DND-41 (cell line): ENCODE measurements at regions not wholly inside any gene's neighbourhood (a gene's known extent, or its start where the extent isn't known, plus 50 kb on each side); places are given as distances from the start of the nearest gene placed in this dataset.

Source experiments
- ATAC-seq: fragments of 200-7000 bp; cut with Tn5 transposase; 3 replicates; pipeline ENCODE4 v1.9.1; 2021; ENCODE audit warnings: low read depth; ENCODE audit not compliant: insufficient read depth
- DNase-seq: peaks from one replicate; pipeline ENCODE4 v3.0.0-alpha.2; 2020
- H2AFZ ChIP-seq: 2 replicates; pipeline ENCODE4 v1.6.0; 2012; ENCODE audit warnings: low read depth, low read length
- H3K27ac ChIP-seq: 2 replicates; pipeline ENCODE4 v1.5.1; 2012; ENCODE audit warnings: low read length, inconsistent platforms
- H3K27me3 ChIP-seq: fragments of 200-600 bp; sonication (generic); 2 replicates; pipeline ENCODE4 v1.6.0; 2012; ENCODE audit warnings: low read length, mild to moderate bottlenecking, inconsistent platforms; ENCODE audit not compliant: insufficient read depth, poor library complexity
- H3K36me3 ChIP-seq: 2 replicates; pipeline ENCODE4 v1.5.1; 2012; ENCODE audit warnings: low read length, inconsistent platforms; ENCODE audit not compliant: insufficient read depth
- H3K4me1 ChIP-seq: 2 replicates; pipeline ENCODE4 v1.5.1; 2012; ENCODE audit warnings: mild to moderate bottlenecking, low read length; ENCODE audit not compliant: insufficient read depth
- H3K4me2 ChIP-seq: 2 replicates; pipeline ENCODE4 v1.6.0; 2012; ENCODE audit warnings: mild to moderate bottlenecking, moderate library complexity, low read length, inconsistent platforms; ENCODE audit not compliant: insufficient read depth
- H3K4me3 ChIP-seq, 2 experiments: fragments of 200-600 bp in 1 of 2; shearing (Covaris generic) in 1 of 2; 2 replicates each; pipeline ENCODE4 v1.5.1; 2012 to 2016; ENCODE audit warnings: inconsistent platforms in 2 of 2, low read length in 2 of 2, mild to moderate bottlenecking in 2 of 2, low read depth in 1 of 2, moderate library complexity in 1 of 2
- H3K79me2 ChIP-seq: 2 replicates; pipeline ENCODE4 v1.6.0; 2012; ENCODE audit warnings: low read length, inconsistent platforms; ENCODE audit not compliant: insufficient read depth
- H3K9ac ChIP-seq: 2 replicates; pipeline ENCODE4 v1.6.0; 2012; ENCODE audit warnings: low read depth, mild to moderate bottlenecking, inconsistent platforms, low read length, moderate library complexity
- H3K9me3 ChIP-seq: 2 replicates; pipeline ENCODE4 v1.5.1; 2012; ENCODE audit warnings: low read length, moderate library complexity, mild to moderate bottlenecking, inconsistent platforms; ENCODE audit not compliant: insufficient read depth, severe bottlenecking
- H4K20me1 ChIP-seq: 2 replicates; pipeline ENCODE4 v1.6.0; 2012; ENCODE audit warnings: low read length; ENCODE audit not compliant: insufficient read depth
- EZH2 ChIP-seq: IDR thresholded peaks from 3 replicates; pipeline ENCODE4 v1.6.1; 2012; ENCODE audit warnings: borderline replicate concordance, low read depth, mild to moderate bottlenecking, moderate library complexity, low read length, inconsistent platforms; ENCODE audit not compliant: severe bottlenecking
- TF ChIP-seq, protein P1 (sequence below): IDR thresholded peaks from 2 replicates; pipeline ENCODE4 v1.5.1; 2012; ENCODE audit warnings: borderline replicate concordance, low read length, moderate library complexity, mild to moderate bottlenecking; ENCODE audit not compliant: poor library complexity, severe bottlenecking; ENCODE audit errors: extremely low read depth

DNA sequence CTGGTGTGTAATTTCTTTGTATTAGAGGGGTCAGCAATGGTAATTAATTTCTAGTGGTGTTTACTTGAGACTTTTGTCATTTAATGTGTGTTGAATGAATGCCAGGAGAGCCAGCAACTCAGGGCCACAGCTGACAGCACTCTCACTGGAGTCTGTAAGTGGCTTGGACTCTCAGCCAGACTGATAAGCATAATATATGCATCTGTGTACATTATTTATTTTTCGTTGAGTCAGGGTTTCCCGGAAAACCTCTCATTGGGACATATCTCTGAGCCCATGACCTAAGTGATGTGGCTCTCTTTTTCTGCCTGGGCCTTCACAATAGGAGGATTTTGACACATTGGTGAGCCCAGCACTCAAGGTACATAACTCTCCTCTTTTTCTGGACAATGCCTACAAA, 1007.8 kb upstream of the TSPY4 start:
- H3K9me3 ChIP-seq: no peaks in the 10 kb centered on the region
- no peaks in the 10 kb centered on the region for H3K36me3 ChIP-seq
- H3K9ac ChIP-seq: no peak overlapping the region
- H3K4me2 ChIP-seq: no peak overlapping the region
- DNase-seq (no peak), ATAC-seq (no peak)
- H3K27me3 ChIP-seq: no peaks in the 10 kb centered on the region
- TF ChIP-seq EZH2: no peak
- TF ChIP-seq, protein P1, sequence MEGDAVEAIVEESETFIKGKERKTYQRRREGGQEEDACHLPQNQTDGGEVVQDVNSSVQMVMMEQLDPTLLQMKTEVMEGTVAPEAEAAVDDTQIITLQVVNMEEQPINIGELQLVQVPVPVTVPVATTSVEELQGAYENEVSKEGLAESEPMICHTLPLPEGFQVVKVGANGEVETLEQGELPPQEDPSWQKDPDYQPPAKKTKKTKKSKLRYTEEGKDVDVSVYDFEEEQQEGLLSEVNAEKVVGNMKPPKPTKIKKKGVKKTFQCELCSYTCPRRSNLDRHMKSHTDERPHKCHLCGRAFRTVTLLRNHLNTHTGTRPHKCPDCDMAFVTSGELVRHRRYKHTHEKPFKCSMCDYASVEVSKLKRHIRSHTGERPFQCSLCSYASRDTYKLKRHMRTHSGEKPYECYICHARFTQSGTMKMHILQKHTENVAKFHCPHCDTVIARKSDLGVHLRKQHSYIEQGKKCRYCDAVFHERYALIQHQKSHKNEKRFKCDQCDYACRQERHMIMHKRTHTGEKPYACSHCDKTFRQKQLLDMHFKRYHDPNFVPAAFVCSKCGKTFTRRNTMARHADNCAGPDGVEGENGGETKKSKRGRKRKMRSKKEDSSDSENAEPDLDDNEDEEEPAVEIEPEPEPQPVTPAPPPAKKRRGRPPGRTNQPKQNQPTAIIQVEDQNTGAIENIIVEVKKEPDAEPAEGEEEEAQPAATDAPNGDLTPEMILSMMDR: no peak
- no peak overlapping the region for H3K4me3 ChIP-seq
- H2AFZ ChIP-seq: no peak overlapping the region
- no peak overlapping the region for H3K27ac ChIP-seq
- H4K20me1 ChIP-seq: no peaks in the 10 kb centered on the region
- no peaks in the 10 kb centered on the region for H3K4me1 ChIP-seq
- H3K79me2 ChIP-seq: no peaks in the 10 kb centered on the region

DNA sequence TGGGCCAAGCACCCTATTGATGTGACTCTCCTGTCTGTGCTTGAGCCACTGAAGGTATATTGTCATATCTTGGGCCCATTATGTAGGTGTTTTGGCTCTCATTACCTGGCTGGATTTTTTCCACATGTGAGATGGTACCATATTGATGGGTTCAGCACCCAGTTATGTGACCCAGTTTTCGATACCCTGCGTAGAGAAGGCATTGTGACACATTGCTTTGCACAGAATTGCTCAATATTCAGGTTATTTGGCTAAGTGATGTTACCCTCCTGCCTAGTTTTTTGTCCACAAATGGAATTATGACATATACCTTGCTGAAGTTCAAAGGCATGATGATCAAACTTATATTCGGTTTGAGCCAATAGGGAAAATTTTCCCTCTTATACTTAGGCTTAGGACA, 1007.3 kb upstream of the TSPY4 start:
- no peaks in the 10 kb centered on the region for H3K9me3 ChIP-seq
- H3K9ac ChIP-seq: no peak overlapping the region
- no peaks in the 10 kb centered on the region for H3K4me1 ChIP-seq
- no peaks in the 10 kb centered on the region for H4K20me1 ChIP-seq
- no peak overlapping the region for H3K27ac ChIP-seq
- TF ChIP-seq, protein P1: no peak
- no peak for TF ChIP-seq EZH2
- H3K79me2 ChIP-seq: no peaks in the 10 kb centered on the region
- ATAC-seq: no peak
- H2AFZ ChIP-seq: no peak overlapping the region
- no peak overlapping the region for H3K4me2 ChIP-seq
- no peak overlapping the region for H3K4me3 ChIP-seq
- H3K36me3 ChIP-seq: no peaks in the 10 kb centered on the region
- H3K27me3 ChIP-seq: no peaks in the 10 kb centered on the region
- DNase-seq: no peak

DNA sequence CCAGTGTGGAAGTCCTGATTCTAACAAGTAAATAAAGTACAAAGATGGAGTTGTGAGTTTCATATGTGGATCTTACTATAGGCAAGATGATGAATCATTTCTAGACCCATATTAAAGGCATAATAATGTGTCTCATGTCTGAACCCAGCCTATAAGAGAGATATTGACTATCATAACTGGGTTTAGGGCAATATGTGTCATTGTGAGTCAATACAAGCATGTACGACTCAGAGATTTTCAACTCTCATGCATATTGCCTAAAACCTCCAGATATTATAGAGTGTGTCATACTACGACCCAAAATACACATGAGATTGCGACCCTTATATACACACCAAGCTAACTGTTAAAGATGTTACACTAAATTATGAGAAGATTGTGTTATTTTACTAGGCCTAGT, 1003.9 kb upstream of the TSPY4 start:
- H3K4me3 ChIP-seq: no peak overlapping the region
- H3K27me3 ChIP-seq: no peaks in the 10 kb centered on the region
- H3K79me2 ChIP-seq: no peaks in the 10 kb centered on the region
- H3K27ac ChIP-seq: no peak overlapping the region
- no peak overlapping the region for H3K9ac ChIP-seq
- H4K20me1 ChIP-seq: no peaks in the 10 kb centered on the region
- no peaks in the 10 kb centered on the region for H3K9me3 ChIP-seq
- H3K4me1 ChIP-seq: no peaks in the 10 kb centered on the region
- DNase-seq: no peak
- TF ChIP-seq, protein P1: no peak
- no peak for TF ChIP-seq EZH2
- H3K4me2 ChIP-seq: no peak overlapping the region
- H2AFZ ChIP-seq: no peak overlapping the region
- ATAC-seq: no peak
- H3K36me3 ChIP-seq: no peaks in the 10 kb centered on the region

DNA sequence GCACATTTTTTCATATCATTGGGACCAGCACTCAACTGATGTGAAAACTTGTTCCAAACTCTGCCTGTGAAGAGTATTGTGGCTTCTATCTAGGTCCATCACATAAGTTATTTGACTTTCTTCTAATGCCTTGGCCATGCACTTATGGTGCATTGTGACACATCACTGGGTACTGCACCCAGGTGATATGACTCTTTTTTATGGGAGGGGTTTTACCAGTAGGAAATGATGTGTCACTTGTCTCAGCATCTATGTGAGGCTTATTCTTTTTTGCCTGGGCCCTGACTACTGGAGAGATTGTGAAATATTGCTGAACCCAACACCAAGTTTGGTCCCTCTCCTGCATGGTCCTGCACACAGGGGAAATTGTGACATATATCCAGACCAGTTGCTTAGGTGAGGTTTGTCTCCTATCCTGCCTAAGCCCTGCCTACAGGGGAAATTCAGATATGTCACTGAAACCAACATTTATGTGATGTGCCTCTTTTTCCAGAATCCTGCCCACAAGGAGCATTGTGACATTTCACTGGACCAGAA, 1001.9 kb upstream of the TSPY4 start:
- TF ChIP-seq, protein P1: no peak
- no peak for TF ChIP-seq EZH2
- H4K20me1 ChIP-seq: no peaks in the 10 kb centered on the region
- H3K4me3 ChIP-seq: no peak overlapping the region
- H3K9ac ChIP-seq: no peak overlapping the region
- no peak overlapping the region for H3K27ac ChIP-seq
- H3K79me2 ChIP-seq: no peaks in the 10 kb centered on the region
- H3K4me2 ChIP-seq: no peak overlapping the region
- H3K27me3 ChIP-seq: no peaks in the 10 kb centered on the region
- H3K9me3 ChIP-seq: no peaks in the 10 kb centered on the region
- no peaks in the 10 kb centered on the region for H3K36me3 ChIP-seq
- no peaks in the 10 kb centered on the region for H3K4me1 ChIP-seq
- H2AFZ ChIP-seq: no peak overlapping the region
- ATAC-seq: no peak
- DNase-seq: no peak
